Left renal pelvis (tissue), 4 donors: ENCODE measurements at regions not wholly inside any gene's neighbourhood (a gene's known extent, or its start where the extent isn't known, plus 50 kb on each side); places are given as distances from the start of the nearest gene placed in this dataset.
"Not testable (repeated sequence)": the region's sequence is repeated elsewhere in the genome, so short reads cannot be mapped to it uniquely, and the experiment has no call there.

ENCODE experiments used
- DNase-seq, 4 donors: peaks; one replicate each; pipeline ENCODE4 v3.0.0-alpha.2; 2013; ENCODE audit warnings: low read depth in 4 of 4, low spot score in 3 of 4

DNA sequence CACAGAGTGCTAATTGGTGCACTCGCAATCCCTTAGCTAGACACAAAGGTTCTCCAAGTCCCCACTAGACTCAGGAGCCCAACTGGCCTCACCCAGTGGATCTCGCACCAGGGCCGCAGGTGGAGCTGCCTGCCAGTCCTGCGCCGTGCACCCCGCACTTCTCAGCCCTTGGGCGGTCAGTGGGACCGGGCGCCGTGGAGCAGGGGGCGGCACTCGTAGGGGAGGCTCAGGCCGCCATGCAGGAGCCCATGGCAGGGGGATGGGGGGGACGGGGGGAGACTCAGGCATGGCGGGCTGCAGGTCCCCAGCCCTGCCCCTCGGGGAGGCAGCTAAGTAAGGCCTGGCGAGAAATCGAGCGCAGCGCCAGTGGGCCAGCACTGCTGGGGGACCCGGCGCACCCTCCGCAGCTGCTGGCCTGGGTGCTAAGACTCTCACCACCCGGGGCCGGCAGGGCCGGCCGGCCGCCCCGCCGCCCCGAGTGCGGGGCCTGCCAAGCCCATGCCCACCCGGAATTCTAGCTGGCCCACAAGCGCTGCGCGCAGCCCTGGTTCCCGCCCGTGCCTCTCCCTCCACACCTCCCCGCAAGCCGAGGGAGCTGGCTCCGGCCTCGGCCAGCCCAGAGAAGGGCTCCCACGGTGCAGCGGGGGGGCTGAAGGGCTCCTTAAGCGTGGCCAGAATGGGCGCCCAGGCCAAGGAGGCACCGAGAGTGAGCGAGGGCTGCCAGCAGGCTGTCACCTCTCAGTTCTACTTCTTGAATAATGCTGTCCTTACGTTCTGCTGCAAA lies 258.2 kb downstream of the GALC start:
- DNase-seq = not testable (repeated sequence)

DNA sequence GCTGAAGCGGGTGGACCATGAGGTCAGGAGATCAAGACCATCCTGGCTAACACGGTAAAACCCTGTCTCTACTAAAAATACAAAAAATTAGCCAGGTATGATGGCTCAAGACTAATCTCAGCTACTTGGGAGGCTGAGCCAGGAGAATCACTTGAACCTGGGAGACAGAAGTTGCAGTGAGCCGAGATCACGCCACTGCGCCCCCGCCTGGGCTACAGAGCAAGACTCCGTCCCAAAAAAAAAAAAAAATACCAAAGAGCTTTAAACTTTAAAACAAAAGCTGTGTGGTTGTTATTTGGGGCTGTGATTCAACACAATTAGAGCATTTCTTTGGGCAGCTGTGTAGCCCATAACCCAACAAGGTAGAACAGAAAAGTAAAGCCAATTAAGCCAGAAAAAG lies 259.9 kb downstream of the GALC start:
- DNase-seq = not testable (repeated sequence)

DNA sequence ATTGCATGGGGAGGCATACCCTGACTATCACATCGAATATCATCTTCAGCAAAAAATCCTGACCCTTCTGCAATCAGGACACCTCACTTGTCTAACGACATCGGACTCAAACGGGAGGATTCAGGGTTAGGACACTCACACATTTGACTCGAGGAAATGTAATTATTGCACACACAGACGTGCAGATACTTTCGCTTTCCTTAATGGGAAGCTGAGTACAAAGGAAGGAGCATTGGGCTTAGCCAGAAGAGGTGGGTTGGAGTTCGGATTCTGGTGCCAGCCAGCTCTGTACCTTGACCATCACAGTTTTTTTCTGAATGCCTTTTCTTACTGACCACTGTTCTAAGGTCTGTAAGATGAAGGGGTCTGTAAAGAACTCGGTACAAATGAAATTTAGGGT lies 260.4 kb downstream of the GALC start:
- DNase-seq = no peak

DNA sequence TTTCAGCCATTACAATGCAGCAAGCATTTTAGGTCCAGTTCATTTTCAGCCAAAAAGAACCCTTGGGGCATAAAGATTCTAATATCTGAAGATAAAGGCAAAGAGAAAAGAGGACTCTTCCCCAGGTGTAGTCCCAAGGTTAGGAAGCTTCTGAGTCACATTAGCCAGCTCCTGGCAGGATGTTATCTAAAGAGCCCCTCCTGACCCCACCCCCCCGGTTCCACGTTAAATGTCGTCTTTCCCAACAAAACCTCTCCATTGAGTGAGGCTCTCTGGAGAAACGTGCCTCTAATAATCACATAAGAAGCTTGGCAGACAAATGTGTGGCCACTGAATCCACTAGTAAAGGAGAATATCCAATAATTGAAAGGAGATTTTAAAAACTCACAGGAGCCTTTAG lies 267.7 kb downstream of the GALC start:
- DNase-seq = no peak

DNA sequence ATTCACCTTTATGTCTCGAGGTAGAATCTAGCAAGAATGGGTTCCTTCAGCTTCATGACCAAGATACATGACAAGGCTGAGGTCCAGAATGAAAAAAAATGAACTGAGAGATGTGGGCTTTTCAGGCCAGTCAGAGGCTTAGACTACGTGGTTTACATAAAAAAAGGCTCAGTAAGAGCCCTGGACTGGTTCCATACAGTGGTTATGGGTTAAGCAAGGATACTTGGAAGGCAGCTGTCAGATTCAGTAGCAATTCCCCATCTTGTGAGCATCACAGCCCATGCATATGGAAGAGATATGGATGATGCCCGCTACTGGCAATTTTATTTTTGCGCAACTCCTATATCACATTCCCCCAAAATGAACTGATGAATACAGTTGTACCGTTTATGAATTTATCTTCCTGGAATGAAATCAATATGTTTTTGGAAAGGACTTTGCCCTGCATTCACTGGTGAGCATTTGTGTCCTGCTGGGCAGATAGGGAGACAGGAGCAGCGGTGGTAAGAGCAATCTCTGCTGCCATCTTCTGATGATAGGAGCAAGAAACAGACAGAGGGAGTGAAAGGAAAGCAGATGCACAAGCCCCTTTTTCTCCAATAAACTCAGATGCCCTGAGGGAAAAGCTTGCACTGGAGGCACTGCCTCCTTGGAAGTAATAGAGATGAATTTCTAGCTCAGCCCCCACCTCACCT lies 280.4 kb downstream of the GALC start:
- DNase-seq = no peak

DNA sequence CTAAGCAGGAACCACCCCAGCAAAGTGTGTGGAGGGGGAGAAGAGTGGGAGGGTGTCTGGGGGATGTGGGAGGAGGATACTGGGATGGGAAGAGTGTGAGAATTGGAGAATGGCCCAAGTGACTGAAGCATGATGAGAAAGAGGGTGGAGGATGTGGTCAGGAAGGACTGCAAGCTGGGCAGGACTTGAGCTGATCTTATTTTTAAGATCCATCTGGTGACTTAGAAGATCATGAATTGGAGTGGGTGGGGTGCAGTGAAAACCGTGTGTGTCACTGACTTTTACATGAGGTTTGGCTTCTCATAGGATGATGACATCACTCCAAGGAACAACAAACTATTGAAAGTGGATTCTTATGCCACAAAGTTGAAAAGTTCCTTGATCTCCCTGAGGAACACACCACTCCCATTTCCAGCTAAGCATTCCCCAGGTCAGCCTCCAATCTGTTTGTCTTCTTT lies 287.5 kb downstream of the GALC start:
- DNase-seq = no peak

DNA sequence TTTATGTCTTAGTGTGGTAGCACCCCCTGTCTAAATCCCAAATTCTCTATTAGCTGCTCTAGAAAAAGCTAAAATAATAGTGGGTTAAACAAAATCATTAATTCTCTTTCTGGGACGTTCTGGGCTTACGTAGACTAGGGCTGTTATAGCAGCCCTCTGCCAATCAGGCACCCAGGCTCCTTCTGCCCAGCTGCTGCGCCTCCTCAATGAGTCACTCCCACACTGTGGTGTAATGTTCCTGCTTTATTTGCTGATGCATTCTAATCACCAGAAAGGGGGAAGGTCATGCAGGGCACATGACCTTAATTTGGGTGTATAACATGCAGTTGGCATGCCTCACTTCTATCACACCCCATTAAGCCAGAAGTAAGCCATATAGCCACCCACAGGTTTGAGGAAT lies 294.5 kb downstream of the GALC start:
- no peak for DNase-seq

DNA sequence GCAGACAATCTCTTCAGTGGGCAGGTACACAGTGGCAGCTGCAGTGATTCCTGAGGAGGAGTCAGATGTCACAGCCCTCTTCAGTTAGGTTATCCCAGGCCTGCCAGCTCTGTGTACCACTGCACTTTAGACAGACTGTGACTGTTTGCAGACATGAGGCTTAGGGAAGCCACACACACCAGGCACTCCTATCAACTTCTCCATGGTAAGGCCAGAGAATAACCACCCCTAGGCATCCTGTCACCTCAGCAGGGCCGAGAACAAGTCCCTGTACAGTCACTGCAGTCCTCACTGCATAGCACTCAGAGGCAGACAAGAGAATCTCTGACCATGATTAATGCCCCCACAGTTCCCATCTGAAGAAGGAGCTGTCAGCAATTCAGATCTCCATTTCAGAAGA lies 296.5 kb downstream of the GALC start:
- DNase-seq = no peak

DNA sequence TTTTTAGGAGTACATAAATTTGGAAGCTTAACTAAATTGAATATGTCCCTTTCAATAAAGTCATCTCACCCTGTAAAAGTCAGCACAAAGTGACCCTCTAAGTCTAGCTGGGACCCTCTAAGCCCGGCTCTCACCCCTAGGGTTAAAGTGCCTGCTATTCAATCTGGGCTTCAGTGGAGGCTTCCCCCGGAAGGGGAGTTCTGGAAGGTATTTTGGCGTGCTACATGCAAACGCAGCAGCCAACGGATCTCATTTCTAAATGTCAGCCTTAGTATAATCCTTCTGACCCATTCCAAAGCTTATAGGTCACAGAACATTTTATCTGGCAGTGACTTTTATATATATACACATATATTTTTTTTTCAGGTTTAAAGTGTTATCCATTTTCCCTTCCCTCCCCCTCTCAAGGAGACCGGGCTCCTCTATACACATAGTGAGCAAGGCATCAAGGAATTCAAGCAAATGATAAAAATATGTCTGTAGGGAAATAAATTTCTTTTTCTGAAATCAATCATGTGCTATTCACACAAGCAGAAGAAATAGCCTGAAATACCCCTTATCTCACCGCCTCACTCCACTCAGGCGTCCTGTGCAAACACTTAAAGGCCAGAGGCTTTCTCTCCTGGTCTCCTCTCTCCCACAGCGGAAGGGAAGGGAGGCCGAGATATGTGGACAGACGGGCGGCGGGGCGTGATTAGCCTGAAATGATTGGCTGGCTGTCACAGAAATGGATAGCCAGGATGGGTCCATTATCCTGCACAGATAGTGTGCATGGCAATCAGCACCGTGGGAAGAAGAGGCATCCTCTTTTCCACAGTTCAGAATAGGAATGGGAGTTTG lies 301.7 kb downstream of the GALC start:
- DNase-seq = no peak

DNA sequence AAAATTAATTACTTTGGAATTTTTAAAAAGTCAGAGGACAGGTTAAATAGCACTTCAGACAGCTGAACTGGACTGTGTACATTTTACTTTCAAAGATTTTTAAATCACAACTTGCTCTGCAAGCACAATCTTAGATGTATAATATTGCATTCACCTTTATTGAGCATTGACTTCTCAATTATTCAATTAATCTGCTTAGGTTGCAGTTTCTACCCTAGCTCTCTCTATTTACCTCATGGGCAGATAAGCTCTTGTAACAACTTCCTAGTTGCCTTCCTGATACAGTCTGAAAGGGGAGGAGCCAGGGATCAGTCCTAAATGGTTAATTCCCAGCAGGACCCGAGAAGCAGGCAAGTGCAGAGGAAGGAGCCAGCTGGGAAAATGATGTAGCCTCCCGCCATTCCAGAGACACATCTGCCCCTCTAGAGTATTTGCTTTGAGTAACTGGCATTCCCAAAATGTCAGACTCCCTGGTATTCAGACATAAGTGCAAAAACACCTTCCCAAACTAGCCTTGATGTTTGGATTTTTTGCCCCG lies 302.8 kb downstream of the GALC start:
- DNase-seq = no peak

DNA sequence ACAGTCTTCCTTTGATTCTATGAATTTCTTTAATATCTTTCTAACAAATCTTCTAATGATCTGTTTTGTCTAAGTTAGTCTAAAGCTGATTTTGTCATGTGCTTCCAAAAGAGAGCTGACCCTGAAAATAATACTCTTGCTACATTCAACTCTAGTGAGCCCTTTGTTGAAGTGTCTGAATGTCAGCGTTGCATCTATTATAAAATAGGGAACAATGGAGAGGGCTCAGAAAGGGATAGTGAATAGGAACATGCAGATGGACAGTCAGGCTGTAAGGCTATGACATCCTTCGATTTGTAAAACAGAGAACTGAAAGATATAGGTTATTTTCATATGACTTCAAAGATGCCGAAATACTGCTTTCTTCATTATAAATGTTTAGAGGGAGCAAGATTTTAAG lies 304.5 kb downstream of the GALC start:
- no peak for DNase-seq

DNA sequence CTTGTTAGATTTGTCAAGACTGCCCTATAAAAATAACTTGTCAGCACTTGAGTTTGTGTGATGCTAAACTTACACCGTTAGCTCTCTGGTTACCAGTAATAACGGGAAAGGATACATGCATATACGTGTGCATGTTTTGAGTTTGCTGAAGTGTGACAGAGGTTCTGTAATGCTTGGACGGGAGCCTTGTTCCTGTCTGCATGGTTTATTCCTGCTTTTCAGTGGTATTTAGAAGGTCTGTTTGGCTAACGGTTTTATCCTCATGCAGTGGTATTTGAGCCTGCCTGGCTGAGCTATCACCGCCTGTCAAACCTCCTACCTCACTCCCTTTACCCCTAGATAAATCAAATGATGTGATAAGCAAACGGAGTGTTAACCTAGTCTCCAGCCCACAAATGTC lies 305.6 kb downstream of the GALC start:
- DNase-seq = peak in 2 of 4 donors; percentile 36 to 51

DNA sequence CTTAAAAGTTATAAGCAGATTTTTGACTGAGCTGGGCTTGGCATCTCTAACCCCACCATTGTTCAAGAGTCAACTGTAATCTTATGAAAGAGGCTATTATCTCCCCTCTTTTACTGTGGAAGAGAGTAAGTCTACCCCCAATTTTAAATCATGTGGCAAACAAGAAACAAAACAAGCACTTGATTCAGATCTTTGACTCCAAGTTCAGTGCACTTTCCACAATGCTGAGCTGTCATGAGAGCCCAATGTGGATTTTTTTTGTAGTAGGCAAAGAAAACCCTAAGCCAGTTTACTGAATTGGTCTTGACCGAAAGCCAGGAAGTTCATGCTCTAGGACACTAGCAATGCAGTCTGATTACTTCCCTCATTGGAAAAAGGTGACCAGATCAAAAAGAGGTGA lies 306.2 kb downstream of the GALC start:
- no peak for DNase-seq

DNA sequence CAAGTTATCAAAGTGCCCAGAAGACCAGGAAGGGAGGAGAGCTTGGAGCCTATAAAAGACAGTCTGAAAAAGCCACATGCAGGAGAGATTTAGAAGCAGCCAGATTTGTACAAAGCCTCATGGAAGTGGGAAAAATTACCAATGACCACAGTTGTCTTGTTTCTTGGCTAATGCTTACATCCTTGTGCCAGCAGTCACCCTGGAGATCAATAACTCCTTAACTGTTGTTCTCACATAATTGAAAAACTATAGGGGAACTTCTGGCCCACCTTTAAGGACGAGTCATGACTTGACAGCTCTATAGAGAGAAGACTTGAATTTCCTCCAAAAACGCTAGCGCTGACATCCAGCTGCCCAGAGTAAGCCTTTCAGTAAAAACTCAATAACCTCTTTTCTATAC lies 313.1 kb downstream of the GALC start:
- DNase-seq = no peak

DNA sequence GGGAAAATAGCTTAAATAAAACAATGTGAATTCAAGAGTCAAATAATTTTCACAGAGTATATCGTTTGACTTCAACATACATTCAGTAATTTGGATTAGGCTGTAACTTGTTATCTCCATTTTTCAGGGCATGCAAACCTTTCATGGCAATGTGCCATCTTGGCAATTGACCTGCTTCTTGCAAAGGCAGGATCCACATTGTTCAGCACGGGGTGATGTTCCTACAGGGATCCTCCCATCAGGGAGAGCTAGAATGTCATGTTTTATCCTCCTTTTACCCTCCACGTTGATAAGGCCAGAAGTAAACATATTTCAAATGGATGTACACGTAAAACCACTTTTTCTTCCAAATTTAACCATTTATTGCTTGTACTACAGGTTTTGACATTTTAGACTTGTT lies 314.4 kb downstream of the GALC start:
- no peak for DNase-seq

DNA sequence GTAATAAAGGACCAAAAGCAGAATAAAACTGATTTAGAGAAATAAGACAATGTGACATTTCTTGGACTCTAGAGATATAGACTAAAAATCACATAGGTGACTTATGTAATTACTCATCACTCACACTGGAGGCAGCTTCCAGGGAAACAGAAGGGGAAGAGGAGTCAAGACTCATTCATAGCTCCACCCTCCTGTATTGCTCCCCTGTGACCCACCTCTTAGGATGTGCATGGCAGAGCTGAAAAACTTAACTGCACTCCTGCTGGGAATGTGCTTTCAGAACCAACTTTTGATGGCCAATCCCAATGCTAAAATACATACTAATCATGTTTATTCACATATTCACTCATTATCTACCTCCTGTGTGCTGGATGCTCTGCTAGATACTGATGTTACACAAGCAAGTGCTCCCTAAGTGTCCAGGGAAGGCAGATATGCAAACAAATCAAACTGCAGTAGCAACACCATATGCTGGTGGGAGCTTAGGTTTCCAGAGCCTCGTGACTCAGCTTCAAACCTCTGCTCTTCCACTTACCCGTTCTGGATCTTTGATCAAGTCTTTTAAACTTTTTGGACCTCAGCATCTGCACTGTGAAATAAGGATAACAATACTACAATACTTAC lies 316.1 kb downstream of the GALC start:
- no peak for DNase-seq

DNA sequence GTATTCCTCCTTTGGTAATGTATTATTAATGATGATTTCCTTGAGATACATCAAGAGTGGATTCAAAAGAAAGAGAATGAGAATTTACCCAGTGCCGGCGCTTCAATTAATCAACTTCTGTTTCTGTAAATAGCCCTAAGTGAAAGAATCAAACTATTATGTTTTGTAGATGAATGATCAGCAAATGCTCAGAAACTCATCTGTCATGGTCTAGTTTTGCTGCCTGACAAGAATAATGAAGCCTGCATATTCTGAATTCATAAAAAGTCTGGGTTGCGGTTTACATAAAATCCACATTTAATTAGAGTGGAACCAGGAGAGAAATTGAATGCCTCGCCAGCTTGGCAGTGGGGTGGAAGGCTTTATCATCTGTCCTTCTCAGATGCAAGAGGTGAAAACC lies 325.3 kb downstream of the GALC start:
- no peak for DNase-seq

DNA sequence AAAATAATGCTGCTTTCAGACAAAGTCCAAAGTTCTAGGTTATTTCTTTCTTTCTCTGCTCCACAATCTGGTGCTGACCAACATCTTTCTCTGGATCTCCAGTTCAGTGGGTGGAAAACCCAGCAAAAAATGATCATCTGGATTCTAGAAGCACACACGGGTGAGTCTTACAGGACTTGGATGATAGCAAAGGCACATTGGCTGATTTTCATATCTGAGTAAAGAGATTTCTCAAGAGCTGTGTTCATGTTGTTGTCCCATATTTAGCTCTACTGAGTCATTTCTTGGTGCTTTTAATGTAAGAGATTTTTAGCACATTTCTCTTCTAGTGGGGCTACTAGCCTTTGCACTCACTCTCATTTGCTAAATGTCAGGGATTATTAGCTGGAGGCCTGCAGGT lies 336.7 kb downstream of the GALC start:
- no peak for DNase-seq

DNA sequence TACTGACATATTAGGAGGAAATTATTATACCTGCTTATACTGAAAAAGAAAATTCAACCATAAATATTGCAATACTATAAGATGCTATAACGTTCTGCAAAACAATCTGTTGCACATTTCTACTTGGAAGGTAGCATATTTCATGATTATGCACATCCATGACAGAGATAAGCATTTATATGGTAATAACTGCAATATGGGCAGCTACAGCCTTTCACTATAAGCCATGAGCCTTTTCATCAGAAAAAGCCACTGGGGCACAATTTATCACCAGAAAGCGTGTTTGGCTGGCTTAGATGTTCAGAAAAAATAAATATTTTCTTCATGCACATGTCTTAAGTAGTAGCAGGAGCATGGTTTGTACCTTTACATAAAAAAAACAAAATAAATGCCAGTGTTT lies 340.7 kb downstream of the GALC start:
- DNase-seq = no peak

DNA sequence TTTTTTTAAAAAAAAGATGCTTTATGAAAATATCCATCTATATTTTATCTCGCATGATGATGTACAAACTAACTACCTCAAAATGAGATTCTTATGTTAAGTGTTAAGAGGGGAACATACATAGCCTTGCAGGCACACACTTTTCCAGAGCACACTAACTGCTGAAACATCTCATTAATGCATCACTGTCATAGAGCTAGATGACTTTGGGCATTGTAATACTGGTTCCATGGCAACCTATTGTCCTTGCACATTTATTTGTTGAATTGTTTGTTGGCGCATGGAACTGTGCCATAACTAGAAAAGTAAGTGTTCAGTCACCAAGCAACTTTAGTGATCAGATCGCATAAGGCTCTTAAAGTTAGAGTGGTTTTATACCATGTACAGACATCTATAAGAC lies 348.3 kb downstream of the GALC start:
- no peak for DNase-seq

DNA sequence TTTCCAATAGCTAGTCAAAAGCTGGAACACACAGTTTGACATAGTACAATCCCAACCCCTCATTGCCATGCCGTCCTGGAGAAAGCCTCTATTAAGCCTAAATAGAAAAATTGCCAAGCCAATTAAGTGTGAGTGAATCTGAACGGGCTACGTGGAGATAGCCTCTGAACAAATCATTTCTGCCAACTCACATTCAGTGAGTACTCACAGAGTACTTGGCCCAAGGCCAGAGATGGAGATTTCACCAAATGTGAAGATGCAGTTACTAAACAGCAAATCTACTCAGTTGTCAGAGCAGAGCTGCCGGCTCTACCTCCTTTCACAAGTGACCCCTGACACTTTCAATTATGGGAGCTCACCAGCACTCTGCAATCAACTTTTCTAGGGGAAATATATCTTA lies 350.0 kb downstream of the GALC start:
- no peak for DNase-seq
